NCI-H1092 treated with DMSO at 0.1 percent for 48 hours (cell line): ENCODE measurements at regions not wholly inside any gene's neighbourhood (a gene's known extent, or its start where the extent isn't known, plus 50 kb on each side); places are given as distances from the start of the nearest gene placed in this dataset.
"Not testable (repeated sequence)": the region's sequence is repeated elsewhere in the genome, so short reads cannot be mapped to it uniquely, and the experiment has no call there.

Experiments
- DNase-seq: peaks from one replicate; lab custom pipeline; 2025; lab: John Stamatoyannopoulos, UW

DNA sequence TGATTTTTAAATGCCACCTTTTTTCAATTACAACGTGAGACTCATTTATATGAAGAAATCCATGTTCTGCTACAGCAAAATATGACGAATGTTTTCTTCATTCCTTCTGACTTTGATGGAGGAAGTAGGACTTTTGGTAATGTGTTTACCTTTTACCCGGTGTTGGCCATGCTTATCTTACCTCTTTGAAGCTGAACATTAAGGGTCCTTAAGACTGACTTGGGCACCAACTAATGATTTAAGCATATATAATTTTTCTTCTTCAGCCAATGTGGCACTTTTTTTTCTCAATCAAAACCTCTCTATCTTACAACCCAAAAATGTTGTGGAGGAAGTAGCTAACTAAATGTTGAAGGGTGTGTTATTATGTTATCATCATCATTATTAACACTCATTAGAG lies 337.5 kb downstream of the EPHA7 start:
- no peak for DNase-seq

DNA sequence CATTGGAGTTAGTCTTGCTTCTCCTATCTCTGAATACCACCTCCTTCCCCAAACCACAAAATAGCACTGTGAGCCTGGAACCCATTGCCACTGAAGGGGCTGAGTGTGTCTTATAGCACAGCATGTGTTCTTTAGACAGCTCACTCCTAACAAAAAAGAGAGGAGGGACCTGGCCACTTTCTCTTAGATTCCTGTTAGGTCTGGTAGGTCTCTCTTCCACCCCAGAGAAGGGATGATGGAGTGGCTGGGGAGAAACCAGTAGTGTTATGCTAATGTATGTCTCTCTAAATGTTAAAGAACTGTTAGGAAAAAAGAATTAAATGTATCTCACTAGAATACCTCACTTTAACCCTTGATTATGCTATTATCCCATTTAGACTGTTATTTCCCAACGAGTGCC lies 340.3 kb downstream of the EPHA7 start:
- DNase-seq, result no peak

GRCh38 chr6:93073811-93074210 lies 345.5 kb downstream of the EPHA7 start:
- no peak for DNase-seq

DNA sequence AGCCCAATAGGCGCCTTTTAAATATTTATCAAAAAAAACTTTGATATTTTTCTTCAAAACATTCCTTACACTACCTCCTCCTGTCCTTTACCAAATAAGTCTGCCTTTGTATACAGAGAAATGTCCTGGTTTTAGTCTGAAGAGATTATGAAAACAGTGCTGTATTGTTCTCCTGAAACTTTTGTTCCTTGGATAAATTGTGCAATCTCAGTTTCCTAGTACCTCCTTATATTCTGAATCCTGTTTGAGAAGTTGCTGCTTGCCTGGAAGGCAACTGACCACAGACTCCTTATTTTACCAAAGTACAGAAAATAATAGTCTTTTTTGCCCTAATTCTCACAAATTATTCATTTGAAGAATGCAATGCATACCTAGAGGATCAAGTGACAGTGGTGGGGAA lies 349.5 kb downstream of the EPHA7 start:
- no peak for DNase-seq

DNA sequence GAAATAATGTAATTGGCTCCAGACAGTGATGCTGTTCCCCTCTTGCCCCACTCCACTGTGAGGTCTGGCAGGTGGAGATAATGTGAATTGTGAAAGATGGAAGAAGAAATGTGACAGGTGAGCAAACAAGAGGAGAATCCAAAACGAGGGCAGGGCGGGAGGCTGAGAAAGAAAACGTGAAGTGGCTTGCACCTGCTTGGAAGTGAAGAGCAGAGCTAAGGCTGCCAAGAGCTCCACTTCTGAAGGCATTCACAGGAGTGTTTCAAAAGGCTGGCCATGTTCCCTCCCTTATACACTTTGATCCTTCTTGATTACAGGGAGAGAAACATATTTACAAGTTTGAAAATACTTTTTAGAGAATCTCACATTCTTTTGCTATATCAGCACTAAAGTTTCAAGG lies 359.4 kb downstream of the EPHA7 start:
- peak; percentile 6 for DNase-seq

- no peak for DNase-seq
Measured at GRCh38 chr6:93057584-93057983, 361.8 kb downstream of the EPHA7 start.

- no peak for DNase-seq
Measured at GRCh38 chr6:93048381-93048780, 371.0 kb downstream of the EPHA7 start.

DNA sequence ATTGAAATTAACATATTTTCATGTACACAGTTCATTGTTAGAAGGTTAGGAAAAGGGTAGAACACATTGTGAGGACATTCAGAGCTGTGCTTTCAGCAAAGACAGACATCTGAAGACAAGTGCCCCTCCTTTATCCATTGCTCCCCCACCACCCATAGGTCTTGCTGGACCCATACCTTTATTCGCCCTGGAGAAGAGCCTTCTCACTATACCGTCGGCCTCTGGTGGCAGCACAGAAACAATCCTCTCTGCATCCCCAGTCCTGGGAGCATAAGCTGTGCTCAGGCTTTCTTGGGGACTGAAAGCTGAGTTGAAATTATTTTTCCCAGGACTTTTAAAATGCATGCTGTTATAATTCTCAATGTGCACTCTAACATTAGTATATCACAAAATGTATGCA lies 372.3 kb downstream of the EPHA7 start:
- DNase-seq, result no peak

- no peak for DNase-seq
Measured at GRCh38 chr6:93045156-93045555, 374.2 kb downstream of the EPHA7 start.

GRCh38 chr6:93040375-93040774 lies 379.0 kb downstream of the EPHA7 start:
- no peak for DNase-seq

GRCh38 chr6:93036835-93037234 lies 382.5 kb downstream of the EPHA7 start:
- no peak for DNase-seq

- DNase-seq, result no peak
Measured at GRCh38 chr6:93035756-93036155, 383.6 kb downstream of the EPHA7 start.

GRCh38 chr6:93021235-93021915 lies 398.0 kb downstream of the EPHA7 start:
- peak; percentile 16 for DNase-seq

DNA sequence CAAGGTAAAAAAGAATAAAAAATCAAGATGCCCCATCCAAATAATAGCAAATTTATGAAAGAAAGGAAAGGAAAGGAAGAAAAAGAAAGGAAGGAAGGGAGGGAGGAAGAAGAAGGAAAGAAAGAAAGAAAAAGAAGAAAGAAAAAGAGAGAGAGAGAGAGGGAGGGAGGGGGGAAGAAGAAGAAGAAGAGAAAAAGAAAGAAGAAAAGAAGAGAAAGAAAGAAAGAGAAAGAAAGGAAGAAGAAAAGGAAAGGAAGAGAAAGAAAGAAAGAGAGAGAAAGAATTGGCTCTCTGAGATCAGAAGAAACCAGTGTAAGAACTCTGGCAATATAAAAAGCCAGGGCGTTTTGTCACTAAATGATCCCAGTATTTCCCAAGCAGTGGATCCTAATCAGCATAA lies 401.7 kb downstream of the EPHA7 start:
- DNase-seq, result no peak

DNA sequence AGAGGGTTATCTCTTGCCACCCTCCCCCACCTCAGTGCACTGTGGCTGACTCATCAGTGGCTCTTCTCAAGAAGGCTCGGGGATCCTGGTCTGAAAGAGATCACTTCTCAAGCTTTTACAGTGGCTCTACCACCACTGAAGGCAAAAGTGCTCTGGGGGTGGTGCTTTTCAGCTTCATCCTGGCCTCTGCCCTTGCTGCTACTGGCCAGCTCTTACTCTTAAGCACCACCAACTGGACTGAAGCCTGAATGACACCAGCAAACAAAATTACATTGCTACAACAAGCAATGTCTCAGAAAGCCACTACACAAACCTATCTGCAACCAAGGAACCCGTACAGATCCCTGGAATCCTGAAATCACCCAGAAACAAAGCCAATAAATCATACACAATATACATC lies 402.1 kb downstream of the EPHA7 start:
- no peak for DNase-seq

- no peak for DNase-seq
Measured at GRCh38 chr6:93013054-93013453, 406.3 kb downstream of the EPHA7 start.

GRCh38 chr6:93008375-93008774 lies 411.0 kb downstream of the EPHA7 start:
- no peak for DNase-seq

DNA sequence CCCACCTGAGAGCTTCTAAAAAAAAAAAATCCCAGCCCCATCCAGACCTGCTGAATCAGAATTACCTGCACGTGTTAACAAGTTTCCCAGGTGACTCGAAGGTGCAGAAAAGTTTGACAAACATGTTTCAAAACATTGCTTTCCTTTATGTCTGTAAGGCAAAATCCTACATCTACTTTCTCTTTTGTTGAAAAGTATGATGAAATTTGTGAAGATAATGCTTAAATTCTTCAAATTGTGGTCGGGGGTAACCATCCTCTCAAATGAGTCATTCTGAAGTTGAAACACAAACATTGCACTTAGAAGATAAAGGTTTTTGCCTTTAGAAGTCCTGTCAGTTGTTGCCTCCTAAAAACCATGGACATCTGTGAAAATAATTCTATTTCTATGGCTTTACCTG lies 429.7 kb downstream of the EPHA7 start:
- no peak for DNase-seq

- DNase-seq, result no peak
Measured at GRCh38 chr6:92979281-92979680, 440.1 kb downstream of the EPHA7 start.

DNA sequence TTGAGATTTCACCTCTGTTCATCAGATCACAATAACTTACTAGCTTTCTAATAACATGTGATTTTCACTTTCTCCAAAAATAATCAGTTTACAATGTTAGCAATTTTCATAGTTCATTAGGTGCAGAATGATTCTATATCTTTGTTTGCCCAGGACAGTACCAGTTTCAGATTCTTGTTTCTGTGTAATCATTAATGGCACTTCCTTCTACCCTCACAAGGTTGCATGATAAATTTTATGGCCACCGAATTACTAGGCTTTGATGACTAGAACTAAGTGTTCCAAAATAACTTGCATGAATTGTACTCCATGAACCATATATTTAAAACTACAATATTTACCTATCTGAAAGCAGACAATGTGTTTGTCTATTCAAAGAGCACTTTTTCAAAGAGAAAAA lies 442.3 kb downstream of the EPHA7 start:
- no peak for DNase-seq

DNA sequence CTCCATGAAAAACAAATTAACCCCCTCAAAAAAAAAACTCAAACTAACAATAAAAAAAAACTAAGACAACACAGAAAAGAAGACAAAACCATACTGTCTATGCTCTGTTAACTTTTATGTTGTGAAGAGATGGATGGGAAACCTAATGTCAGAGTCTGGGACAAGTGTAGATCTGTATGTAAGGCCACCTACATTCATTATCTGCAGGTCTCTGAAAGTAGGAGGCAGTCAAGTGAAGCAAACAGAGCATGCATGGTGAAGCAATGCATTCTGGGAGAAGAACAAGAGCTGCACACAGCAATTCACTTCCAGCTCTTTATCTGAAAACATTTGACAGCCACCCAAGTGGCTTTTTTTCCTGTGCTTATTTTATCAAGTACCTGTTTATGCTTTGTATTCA lies 452.0 kb downstream of the EPHA7 start:
- no peak for DNase-seq

GRCh38 chr6:92962846-92963245 lies 456.5 kb downstream of the EPHA7 start:
- DNase-seq, result no peak

DNA sequence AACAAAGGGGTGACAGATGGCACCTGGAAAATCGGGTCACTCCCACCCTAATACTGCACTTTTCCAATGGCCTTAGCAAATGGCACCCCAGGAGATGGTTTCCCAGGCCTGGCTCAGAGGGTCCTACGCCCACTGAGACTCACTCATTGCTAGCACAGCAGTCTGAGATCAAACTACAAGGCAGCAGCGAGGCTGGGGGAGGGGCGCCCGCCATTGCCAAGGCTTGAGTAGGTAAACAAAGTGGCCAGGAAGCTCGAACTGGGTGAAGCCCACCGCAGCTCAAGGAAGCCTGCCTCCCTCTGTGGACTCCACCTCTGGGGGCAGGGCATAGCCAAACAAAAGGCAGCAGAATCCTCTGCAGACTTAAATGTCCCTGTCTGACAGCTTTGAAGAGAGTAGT lies 467.2 kb downstream of the EPHA7 start:
- not testable (repeated sequence) for DNase-seq

- DNase-seq, result no peak
Measured at GRCh38 chr6:92945799-92946198, 473.6 kb downstream of the EPHA7 start.

- no peak for DNase-seq
Measured at GRCh38 chr6:92944132-92944531, 475.2 kb downstream of the EPHA7 start.
